ENCODE measurements at regions not wholly inside any gene's neighbourhood (a gene's known extent, or its start where the extent isn't known, plus 50 kb on each side); places are given as distances from the start of the nearest gene placed in this dataset.

GRCh38 chr5:57398413-57399093 lies 84.1 kb downstream of the ACTBL2 start:
- H3K36me3 ChIP-seq: no peaks in the 10 kb centered on the region
- 92 to 94% (median 92%) methylated on average over 10 of the region's 10 CpGs for WGBS, 3 donors
- H3K4me3 ChIP-seq: no peak overlapping the region
- intact Hi-C loops (cut with DNase I): no loop called here
- no peak overlapping the region for H3K27ac ChIP-seq
- H3K4me1 ChIP-seq (ENCODE audit: insufficient read depth): no peaks in the 10 kb centered on the region
- H3K9me3 ChIP-seq: no peaks in the 10 kb centered on the region
- DNase-seq: no peak
- TF ChIP-seq POLR2A (IDR thresholded peaks at IDR 0.05) (no peak), EP300 (IDR thresholded peaks at IDR 0.05) (no peak)
- TF ChIP-seq, protein P1, sequence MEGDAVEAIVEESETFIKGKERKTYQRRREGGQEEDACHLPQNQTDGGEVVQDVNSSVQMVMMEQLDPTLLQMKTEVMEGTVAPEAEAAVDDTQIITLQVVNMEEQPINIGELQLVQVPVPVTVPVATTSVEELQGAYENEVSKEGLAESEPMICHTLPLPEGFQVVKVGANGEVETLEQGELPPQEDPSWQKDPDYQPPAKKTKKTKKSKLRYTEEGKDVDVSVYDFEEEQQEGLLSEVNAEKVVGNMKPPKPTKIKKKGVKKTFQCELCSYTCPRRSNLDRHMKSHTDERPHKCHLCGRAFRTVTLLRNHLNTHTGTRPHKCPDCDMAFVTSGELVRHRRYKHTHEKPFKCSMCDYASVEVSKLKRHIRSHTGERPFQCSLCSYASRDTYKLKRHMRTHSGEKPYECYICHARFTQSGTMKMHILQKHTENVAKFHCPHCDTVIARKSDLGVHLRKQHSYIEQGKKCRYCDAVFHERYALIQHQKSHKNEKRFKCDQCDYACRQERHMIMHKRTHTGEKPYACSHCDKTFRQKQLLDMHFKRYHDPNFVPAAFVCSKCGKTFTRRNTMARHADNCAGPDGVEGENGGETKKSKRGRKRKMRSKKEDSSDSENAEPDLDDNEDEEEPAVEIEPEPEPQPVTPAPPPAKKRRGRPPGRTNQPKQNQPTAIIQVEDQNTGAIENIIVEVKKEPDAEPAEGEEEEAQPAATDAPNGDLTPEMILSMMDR (IDR thresholded peaks at IDR 0.05): no peak
- H3K27me3 ChIP-seq: no peaks in the 10 kb centered on the region

GRCh38 chr5:57396701-57397100 lies 85.9 kb downstream of the ACTBL2 start:
- no peaks in the 10 kb centered on the region for H3K27me3 ChIP-seq
- H3K27ac ChIP-seq: no peak overlapping the region
- no peak for DNase-seq
- H3K4me3 ChIP-seq: no peak overlapping the region
- WGBS, 3 donors: 73 to 82% (median 78%) methylated on average over 3 of the region's 3 CpGs
- no peaks in the 10 kb centered on the region for H3K4me1 ChIP-seq (ENCODE audit: insufficient read depth)
- H3K36me3 ChIP-seq: no peaks in the 10 kb centered on the region
- TF ChIP-seq, protein P1 (IDR thresholded peaks at IDR 0.05): no peak
- TF ChIP-seq EP300 (IDR thresholded peaks at IDR 0.05) (no peak), POLR2A (IDR thresholded peaks at IDR 0.05) (no peak)
- intact Hi-C loops (cut with DNase I): no loop called here
- H3K9me3 ChIP-seq: no peaks in the 10 kb centered on the region

- WGBS, 3 donors: 55 to 70% (median 64%) methylated on average over 5 of the region's 5 CpGs
- Histone ChIP-seq H3K4me1 (ENCODE audit: insufficient read depth) (no peaks in the 10 kb centered on the region), H3K4me3 (no peak overlapping the region), H3K27ac (no peak overlapping the region), H3K27me3 (no peaks in the 10 kb centered on the region), H3K9me3 (no peaks in the 10 kb centered on the region), H3K36me3 (no peaks in the 10 kb centered on the region)
- TF ChIP-seq, protein P1 (IDR thresholded peaks at IDR 0.05): no peak
- TF ChIP-seq POLR2A (IDR thresholded peaks at IDR 0.05) (no peak), EP300 (IDR thresholded peaks at IDR 0.05) (no peak)
- no peak for DNase-seq
- intact Hi-C loops (cut with DNase I): no loop called here
Measured at GRCh38 chr5:57394421-57395210, 88.0 kb downstream of the ACTBL2 start.

DNA sequence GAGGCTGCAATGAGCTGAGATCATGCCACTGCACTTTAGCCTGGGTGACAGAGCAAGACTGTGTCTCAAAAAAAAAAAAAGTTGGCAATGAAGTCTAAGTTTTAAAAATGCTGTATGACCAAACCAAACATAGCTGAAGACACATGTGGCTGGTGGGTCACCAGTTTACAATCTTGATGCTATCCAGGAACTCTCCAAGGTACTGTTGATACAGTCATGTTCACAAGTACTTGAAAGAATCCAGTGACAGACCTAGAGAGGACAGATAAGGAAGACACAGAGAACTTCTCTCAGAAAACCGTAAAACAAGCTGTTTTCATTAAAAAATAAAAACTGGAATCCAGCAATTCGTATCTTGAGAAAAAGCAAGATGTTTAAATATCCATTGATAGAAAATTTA lies 95.7 kb downstream of the ACTBL2 start:
- H3K9me3 ChIP-seq: no peaks in the 10 kb centered on the region
- H3K4me1 ChIP-seq (ENCODE audit: insufficient read depth): no peaks in the 10 kb centered on the region
- no peaks in the 10 kb centered on the region for H3K36me3 ChIP-seq
- no peak overlapping the region for H3K4me3 ChIP-seq
- TF ChIP-seq EP300 (IDR thresholded peaks at IDR 0.05) (no peak), POLR2A (IDR thresholded peaks at IDR 0.05) (no peak)
- TF ChIP-seq, protein P1 (IDR thresholded peaks at IDR 0.05): no peak
- intact Hi-C loops (cut with DNase I): no loop called here
- H3K27me3 ChIP-seq: no peaks in the 10 kb centered on the region
- no peak for DNase-seq
- H3K27ac ChIP-seq: no peak overlapping the region
- WGBS, 3 donors: 64 to 77% (median 70%) methylated on average over 2 of the region's 2 CpGs

All from ovary (tissue), 7 donors.